Endothelial cell of umbilical vein (primary cell): ENCODE measurements at regions not wholly inside any gene's neighbourhood (a gene's known extent, or its start where the extent isn't known, plus 50 kb on each side); places are given as distances from the start of the nearest gene placed in this dataset.

ENCODE experiments used
- BruUV-seq: library from RNA; stranded (reverse); fragments of 400-500 nt; replicated peaks from 2 replicates; lab custom pipeline; 2021; lab: Mats Ljungman, UMichigan
- CTCF ChIA-PET: fragments of 300-600, 350-600 bp; sonication (Branson Sonifier 250); formaldehyde crosslinking; loops from one replicate; lab custom pipeline; 2021; ENCODE audit warnings: antibody characterized with exemption, inconsistent platforms; lab: Charles Lee
- POLR2A ChIA-PET: fragments of 300-600, 350-600 bp; sonication (Branson Sonifier 250); formaldehyde crosslinking; loops from one replicate; lab custom pipeline; 2021; ENCODE audit warnings: antibody characterized with exemption, inconsistent platforms; lab: Charles Lee
- DNase-seq: peaks from one replicate; pipeline ENCODE4 v3.0.0-alpha.2; 2011; ENCODE audit warnings: low read depth, low spot score
- FAIRE-seq: peaks from 2 replicates; lab custom pipeline; 2011; peaks lifted over from hg19 to GRCh38; lab: Jason Lieb, UNC
- H2AFZ ChIP-seq: 2 replicates; pipeline ENCODE4 v1.6.0; 2012; ENCODE audit warnings: low read depth, low read length, control low read depth, inconsistent platforms
- H3K27ac ChIP-seq: 2 replicates; pipeline ENCODE4 v1.5.1; 2011; ENCODE audit warnings: low read depth, mild to moderate bottlenecking, control low read depth, low read length, moderate library complexity; ENCODE audit not compliant: insufficient read depth
- H3K27me3 ChIP-seq, 2 experiments: 2 replicates each; pipeline versions ENCODE4 v1.6.0 to v1.6.1; 2011; ENCODE audit warnings: low read length in 2 of 2, mixed read lengths in 1 of 2; ENCODE audit not compliant: control insufficient read depth in 2 of 2, insufficient read depth in 2 of 2
- H3K36me3 ChIP-seq, 2 experiments: 2 replicates in 1 of 2; 3 replicates in 1 of 2; pipeline ENCODE4 v1.5.1; 2011; ENCODE audit warnings: low read length in 2 of 2, mild to moderate bottlenecking in 1 of 2, moderate library complexity in 1 of 2; ENCODE audit not compliant: control insufficient read depth in 2 of 2, insufficient read depth in 2 of 2; ENCODE audit errors: extremely low read depth in 1 of 2
- H3K4me1 ChIP-seq: 3 replicates; pipeline ENCODE4 v1.5.1; 2011; ENCODE audit warnings: mild to moderate bottlenecking, low read length; ENCODE audit not compliant: control insufficient read depth, insufficient read depth; ENCODE audit errors: extremely low read depth
- H3K4me2 ChIP-seq: 2 replicates; pipeline ENCODE4 v1.6.1; 2011; ENCODE audit warnings: low read length, control low read depth, mixed read lengths; ENCODE audit not compliant: insufficient read depth
- H3K4me3 ChIP-seq, 3 experiments: fragments of 200-600 bp in 1 of 3; sonication (generic), shearing (Covaris generic) in 1 of 3; replicated peaks in 1 of 3; 2 replicates each; pipeline ENCODE4 v1.5.1; 2011 to 2016; ENCODE audit warnings: control low read depth in 3 of 3, low read length in 3 of 3, mild to moderate bottlenecking in 2 of 3, inconsistent platforms in 1 of 3, low read depth in 1 of 3, moderate library complexity in 1 of 3; ENCODE audit not compliant: insufficient read depth in 1 of 3
- H3K79me2 ChIP-seq: 2 replicates; pipeline ENCODE4 v1.6.0; 2012; ENCODE audit warnings: low read length, inconsistent platforms; ENCODE audit not compliant: control insufficient read depth, insufficient read depth
- H3K9ac ChIP-seq: replicated peaks from 2 replicates; pipeline ENCODE3; 2011; ENCODE audit warnings: low read length, control low read depth; ENCODE audit not compliant: insufficient read depth; ENCODE audit errors: extremely low read depth
- H3K9me1 ChIP-seq: replicated peaks from 3 replicates; pipeline ENCODE4 v1.6.0; 2011; ENCODE audit warnings: mild to moderate bottlenecking, low read length; ENCODE audit not compliant: control insufficient read depth, insufficient read depth; ENCODE audit errors: extremely low read depth
- H3K9me3 ChIP-seq: replicated peaks from 2 replicates; pipeline ENCODE4 v1.5.1; 2012; ENCODE audit warnings: low read length, inconsistent platforms; ENCODE audit not compliant: control insufficient read depth, insufficient read depth
- H4K20me1 ChIP-seq: replicated peaks from 2 replicates; pipeline ENCODE3; 2011; ENCODE audit warnings: mild to moderate bottlenecking, low read length; ENCODE audit not compliant: control insufficient read depth, insufficient read depth; ENCODE audit errors: extremely low read depth
- CTCF ChIP-seq, 2 donors: IDR thresholded peaks; 1 replicate in 1 of 2; 2 replicates in 1 of 2; pipeline ENCODE4 v1.5.1; 2011; ENCODE audit warnings: low read length in 2 of 2, mild to moderate bottlenecking in 2 of 2, moderate library complexity in 2 of 2, control low read depth in 1 of 2, inconsistent platforms in 1 of 2, low read depth in 1 of 2; ENCODE audit not compliant: insufficient read depth in 1 of 2; ENCODE audit errors: extremely low read depth in 1 of 2
- EZH2 ChIP-seq: IDR thresholded peaks from 2 replicates; pipeline ENCODE4 v1.6.1; 2012; ENCODE audit warnings: borderline replicate concordance, low read depth, mild to moderate bottlenecking, moderate library complexity, low read length, inconsistent platforms; ENCODE audit not compliant: severe bottlenecking
- FOS ChIP-seq: IDR thresholded peaks from 2 replicates; pipeline ENCODE4 v1.6.1; 2011; ENCODE audit warnings: mild to moderate bottlenecking, low read length, moderate library complexity, borderline replicate concordance; ENCODE audit not compliant: insufficient read depth
- GATA2 ChIP-seq: IDR thresholded peaks from 2 replicates; pipeline ENCODE4 v1.7.0; 2011; ENCODE audit warnings: low read depth, mild to moderate bottlenecking, moderate library complexity, mixed read lengths, low read length; ENCODE audit not compliant: insufficient read length, insufficient read depth
- JUN ChIP-seq: IDR thresholded peaks from 2 replicates; pipeline ENCODE4 v1.6.1; 2011; ENCODE audit warnings: borderline replicate concordance, low read depth; ENCODE audit not compliant: insufficient read length, insufficient read depth
- MAX ChIP-seq: IDR thresholded peaks from 2 replicates; pipeline ENCODE4 v1.6.1; 2011; ENCODE audit not compliant: insufficient read depth, insufficient read length
- MYC ChIP-seq: IDR thresholded peaks from one replicate; pipeline ENCODE4 v1.6.1; 2011; ENCODE audit warnings: mild to moderate bottlenecking, low read depth, low read length
- POLR2A ChIP-seq: IDR thresholded peaks from 2 replicates; pipeline ENCODE4 v1.6.1; 2012; ENCODE audit warnings: low read depth, mild to moderate bottlenecking, control low read depth, low read length
- POLR2AphosphoS5 ChIP-seq: IDR thresholded peaks from 2 replicates; pipeline ENCODE4 v1.6.1; 2012; ENCODE audit warnings: low read depth, mild to moderate bottlenecking, control low read depth, low read length, moderate library complexity; ENCODE audit not compliant: insufficient read depth
- dilution Hi-C: fragments of 300-500 bp; cut with MboI; formaldehyde crosslinking; loops from one replicate; pipeline ENCODE4 v1.15.0; 2019; ENCODE audit warnings: low sequenced_read_pairs; ENCODE audit not compliant: extremely low pct_ligation_motif_present
- intact Hi-C: fragments of 100-400 bp; cut with micrococcal nuclease; formaldehyde crosslinking; loops from one replicate; pipeline ENCODE4 v1.10.0; 2022

- dilution Hi-C loops (no loop called here), intact Hi-C loops (no loop called here)
- no peaks in the 10 kb centered on the region for H3K36me3 ChIP-seq
- no peak for TF ChIP-seq GATA2
- no peak for TF ChIP-seq JUN
- TF ChIP-seq POLR2A = no peak
- TF ChIP-seq MAX = no peak
- no peak for TF ChIP-seq CTCF (IDR thresholded peaks at IDR 0.05; ENCODE audit: extremely low read depth in 1 of 2, insufficient read depth in 1 of 2, low read depth in 1 of 2, low read length in 2 of 2)
- no peak for TF ChIP-seq FOS
- TF ChIP-seq MYC = no peak
- TF ChIP-seq EZH2 = no peak
- no peak for TF ChIP-seq POLR2AphosphoS5
- no peaks in the 10 kb centered on the region for H3K9me3 ChIP-seq
- H3K79me2 ChIP-seq = no peaks in the 10 kb centered on the region
- CTCF ChIA-PET = interaction anchor here (1.8 kb wide), 1 partner anchor 14 kb away, joined by 7 read pairs; no protein-coding TSS in a partner anchor
- no peaks in the 10 kb centered on the region for H3K9me1 ChIP-seq
- H3K27me3 ChIP-seq = no peaks in the 10 kb centered on the region
- H3K4me1 ChIP-seq = no peaks in the 10 kb centered on the region
- H3K9ac ChIP-seq = no peak overlapping the region
- no peak overlapping the region for H3K27ac ChIP-seq
- H3K4me3 ChIP-seq = no peak overlapping the region
- FAIRE-seq (no peak), DNase-seq (no peak)
- H2AFZ ChIP-seq = no peak overlapping the region
- POLR2A ChIA-PET = no interaction called here
- no peaks in the 10 kb centered on the region for H4K20me1 ChIP-seq
- BruUV-seq = no TSS peak
- H3K4me2 ChIP-seq = no peak overlapping the region
Observed at GRCh38 chr11:31972623-31973022, 118.3 kb upstream of the RCN1 start.
